GM18499 (cell line): ENCODE measurements at regions not wholly inside any gene's neighbourhood (a gene's known extent, or its start where the extent isn't known, plus 50 kb on each side); places are given as distances from the start of the nearest gene placed in this dataset.
A peak's percentile ranks its signal among the peaks of the same experiment; 100 is the strongest.

Experiments
- ATAC-seq: cut with Tn5 transposase; IDR thresholded peaks from one replicate; pipeline ENCODE4 v1.9.1; 2021; ENCODE audit warnings: moderate number of reproducible peaks; ENCODE audit not compliant: insufficient read depth, unreplicated experiment

DNA sequence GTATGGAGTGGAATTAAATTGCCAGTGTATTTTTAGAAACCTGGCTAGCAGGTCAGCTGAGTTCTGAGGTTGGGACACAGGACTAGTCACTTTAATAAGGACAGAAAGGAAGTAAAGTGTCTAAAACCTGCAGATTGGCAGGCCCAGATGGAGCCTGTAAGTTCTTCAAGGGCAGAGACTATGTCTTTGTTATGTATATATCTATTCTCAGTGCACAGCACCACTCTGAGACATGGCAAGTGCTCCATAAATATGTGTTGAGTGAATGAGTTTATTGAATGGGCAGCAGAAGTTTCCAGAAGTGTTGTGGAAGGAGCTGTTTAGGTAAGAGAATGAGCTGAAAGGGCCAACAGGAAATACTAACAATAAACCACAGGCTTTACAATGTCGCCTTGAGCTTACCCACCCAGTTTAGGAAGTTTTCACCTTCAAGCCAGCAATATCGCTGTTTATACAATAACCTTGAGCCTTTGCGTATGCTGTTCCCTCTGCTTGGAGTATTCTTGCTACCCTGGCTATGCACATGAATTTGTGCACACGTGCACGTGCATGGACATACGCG lies 109.5 kb upstream of the TMPO start:
- ATAC-seq: no peak

DNA sequence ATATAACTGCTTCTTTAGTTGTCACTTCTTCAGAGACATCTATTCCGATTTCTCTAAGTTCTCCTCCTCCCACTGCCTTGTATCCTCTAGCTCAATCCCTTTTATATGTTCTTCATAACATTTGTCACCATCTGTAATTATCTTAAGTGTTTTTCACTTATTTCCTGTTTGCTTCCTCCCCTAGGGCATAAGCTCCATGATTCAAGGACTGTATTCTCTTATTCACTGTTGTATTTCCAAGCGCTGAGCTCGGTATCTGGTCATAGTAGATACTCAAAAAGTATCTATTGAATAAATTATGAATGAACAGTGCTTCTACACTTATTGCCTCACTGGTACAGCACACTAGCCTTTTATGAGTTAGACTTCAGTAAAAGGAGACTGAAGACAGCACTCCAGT lies 109.0 kb upstream of the TMPO start:
- ATAC-seq: no peak

DNA sequence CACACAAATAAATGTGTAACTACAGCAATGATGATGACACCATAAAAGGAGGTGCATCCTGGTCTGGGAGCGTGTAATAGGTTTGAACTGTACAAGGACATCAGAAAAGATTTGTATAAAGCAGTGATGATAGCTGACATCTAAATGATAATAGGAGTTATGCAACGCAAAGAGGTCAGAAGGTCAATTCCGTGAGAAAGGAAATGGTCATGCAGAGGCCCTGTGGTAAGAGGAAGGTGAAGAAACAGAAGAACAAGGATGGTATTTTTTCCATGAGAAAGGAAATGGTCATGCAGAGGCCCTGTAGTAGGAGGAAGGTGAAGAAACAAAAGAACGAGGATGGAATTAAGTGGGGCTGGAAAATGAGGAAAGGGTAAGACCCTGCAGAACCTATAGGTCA lies 106.7 kb upstream of the TMPO start:
- ATAC-seq: no peak

DNA sequence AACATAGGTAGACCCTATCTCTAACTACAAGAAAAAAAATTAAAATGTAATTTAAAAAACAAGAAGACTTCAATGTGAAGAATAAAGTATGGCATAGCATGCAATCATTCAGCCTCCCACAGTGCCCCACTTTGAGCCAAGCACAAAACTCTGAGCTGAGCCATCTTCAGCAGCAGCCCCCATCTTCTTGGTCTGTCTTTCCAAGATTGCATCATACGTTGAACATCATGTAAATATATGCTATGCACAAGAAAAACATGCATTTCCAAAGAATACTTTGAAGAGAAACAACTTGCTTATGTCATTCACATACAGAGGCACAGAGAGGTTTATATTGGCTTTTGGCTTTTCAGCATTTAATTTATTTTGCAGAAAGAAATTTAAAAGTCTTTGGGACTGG lies 105.8 kb upstream of the TMPO start:
- no peak for ATAC-seq

DNA sequence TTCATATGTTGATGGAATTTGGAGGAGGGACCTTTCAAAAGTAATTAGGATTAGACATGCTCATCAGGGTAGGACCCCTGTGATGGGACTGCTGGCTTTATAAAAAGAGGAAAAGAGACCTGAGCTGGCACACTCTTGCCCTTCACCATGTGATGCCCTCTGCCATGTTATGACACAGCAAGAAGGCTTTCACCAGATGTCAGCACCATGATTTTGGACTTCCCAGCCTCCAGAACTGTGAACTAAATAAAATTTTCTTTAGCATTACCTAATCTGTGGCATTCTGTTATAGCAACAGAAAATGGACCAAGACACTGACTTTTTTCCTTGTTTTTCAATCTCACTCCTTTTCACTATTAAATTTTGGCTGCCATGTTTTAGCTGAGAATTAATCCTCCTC lies 105.0 kb upstream of the TMPO start:
- ATAC-seq: no peak

DNA sequence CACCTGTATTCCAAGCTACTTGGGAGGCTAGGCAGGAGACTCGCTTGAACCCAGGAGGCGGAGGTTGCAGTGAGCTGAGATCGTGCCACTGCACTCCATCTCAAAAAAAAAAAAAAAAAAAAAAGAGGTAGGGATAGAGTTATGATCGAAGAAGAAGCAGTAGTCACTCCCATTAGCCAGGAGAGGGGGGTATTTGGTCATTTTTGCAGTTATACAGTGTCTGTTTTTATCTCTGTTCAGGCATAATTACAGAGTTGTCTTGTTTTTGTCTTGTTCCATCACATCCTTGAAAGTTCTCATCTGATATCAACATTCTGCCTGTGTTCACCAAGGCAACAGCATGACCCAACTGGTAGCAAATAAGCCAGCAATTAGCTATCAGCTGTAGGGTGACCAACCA lies 98.5 kb upstream of the TMPO start:
- no peak for ATAC-seq

DNA sequence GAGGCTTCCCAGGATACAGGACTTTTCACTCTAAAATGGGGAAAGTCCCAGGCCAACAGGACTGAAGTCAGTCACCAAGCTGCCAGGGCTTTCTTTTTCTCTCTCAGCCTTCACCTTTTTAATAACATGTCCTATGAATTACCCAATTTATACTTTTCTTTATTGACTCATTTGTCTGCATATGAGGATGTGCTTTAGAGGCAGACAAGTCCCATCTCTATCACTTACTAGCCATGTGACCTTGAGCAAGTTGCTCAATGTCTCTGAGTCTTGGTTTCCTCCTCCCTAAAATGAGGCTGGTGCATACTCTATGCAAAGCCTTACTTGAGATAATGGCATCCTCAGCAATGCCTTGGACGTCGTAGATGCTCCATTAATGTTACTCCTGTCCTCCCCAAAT lies 98.1 kb upstream of the TMPO start:
- ATAC-seq: no peak

DNA sequence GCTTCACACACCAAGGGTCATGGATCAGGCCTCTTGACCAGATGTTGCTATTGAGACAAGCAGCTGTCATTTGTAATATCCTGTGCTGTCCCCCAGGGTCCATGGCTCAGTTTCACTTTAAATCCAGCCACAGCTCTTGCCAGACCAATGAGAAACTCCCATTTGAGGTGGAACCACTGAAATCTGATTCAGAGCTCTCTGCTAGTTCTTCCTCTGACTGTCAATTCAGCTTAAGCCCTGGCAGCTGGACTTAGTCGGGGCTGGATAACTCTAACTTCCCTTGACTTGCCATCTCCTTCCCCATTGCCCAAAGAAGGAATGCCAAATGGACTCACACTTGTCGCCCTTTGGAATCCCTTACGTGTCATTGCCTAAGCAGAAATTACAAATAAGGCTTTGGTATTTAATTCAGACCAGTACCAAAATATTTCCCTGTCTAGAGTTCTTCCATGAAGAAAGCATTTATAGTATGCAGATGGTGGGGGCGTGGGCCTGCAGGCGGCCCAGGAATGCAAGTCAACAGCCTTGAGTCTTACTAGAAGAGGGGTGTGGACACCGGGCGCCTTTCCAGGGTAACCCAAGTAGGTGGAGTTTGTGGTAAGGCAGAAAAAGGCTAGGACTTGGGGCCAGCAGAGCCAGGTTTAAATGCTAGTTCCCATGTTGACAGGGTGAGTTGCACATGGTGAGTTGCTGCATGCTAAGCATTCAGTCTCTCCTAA lies 96.9 kb upstream of the TMPO start:
- ATAC-seq: peak; percentile 48

DNA sequence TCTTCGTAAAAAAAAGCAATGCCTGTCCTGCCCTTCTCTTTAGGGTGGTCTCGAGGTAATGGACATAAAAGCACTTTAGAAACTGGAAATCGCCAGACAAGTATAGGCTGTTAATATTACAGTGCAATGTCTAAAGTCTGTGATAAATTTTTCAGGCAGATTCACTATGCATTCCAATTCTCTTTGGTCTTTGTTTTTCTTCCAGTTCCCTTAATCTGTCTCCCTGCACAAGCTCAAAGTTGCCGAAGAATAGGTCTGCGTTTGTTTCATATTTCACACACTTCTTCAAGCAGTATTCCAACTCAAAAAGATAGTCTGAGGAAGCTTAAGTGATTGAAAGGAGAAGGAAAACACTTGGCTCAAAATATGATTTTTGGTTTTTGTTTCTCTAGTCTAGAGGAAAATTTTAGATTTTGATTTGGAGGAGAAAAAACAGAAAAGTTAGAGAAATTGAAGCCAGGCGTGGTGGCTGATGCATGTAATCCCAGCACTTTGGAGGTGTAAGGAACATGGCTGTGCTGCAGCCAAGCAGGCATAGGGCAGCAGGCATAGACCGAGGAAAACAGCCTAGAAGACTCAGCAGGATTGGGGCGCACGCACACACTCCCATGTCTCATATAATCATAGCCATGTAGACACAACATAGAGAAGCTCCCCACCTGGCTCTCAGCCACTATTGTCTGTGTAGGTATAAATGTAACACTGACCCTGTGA lies 96.2 kb upstream of the TMPO start:
- ATAC-seq: no peak

DNA sequence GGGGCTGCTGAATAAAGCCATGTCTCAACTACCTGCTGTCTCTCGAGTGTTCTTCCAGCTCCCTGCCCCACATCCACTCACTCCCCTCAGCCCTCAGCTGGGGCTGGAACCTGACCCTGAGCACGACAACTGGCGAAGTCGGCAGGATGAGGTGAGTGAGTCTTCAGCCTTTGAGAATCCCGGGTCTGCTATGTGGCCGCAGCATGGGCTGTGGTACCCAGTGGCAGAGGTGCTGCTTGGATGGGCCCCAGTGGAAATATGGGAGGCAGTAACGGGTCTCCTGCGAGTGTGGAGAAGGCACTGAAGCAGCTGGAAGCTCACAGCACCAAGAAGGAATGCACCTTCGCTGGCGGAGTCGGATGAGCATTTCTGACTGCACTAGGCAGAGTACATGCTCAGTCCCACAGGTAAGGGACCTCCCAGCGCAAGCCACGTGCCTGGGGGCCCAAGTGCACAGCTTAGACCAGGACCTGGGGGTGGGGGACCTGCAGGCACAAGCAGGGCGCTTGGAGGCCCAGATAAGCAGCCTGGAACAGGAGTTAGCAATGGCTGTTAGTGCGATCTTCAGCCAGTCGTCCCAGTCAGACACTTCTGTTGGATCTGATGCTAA lies 95.5 kb upstream of the TMPO start:
- ATAC-seq: no peak

DNA sequence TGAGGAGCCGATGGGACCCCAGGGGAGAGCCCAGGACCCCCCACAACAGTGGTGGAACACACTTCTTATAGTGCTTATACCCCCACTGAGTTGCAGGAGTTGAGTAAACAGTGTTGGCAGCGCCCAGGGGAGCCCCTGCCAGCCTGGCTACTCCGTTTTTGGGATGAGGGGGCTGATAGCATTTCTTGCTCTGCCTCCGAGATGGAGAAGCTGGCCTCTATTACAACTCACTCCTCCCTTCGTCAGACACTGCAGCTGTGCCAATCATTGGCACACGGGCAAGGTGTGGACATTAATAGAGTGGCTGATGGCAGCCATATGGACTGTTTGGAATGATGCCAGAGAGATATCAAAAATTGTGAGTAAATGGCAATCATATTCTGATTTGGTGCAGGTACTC lies 94.9 kb upstream of the TMPO start:
- ATAC-seq: no peak

DNA sequence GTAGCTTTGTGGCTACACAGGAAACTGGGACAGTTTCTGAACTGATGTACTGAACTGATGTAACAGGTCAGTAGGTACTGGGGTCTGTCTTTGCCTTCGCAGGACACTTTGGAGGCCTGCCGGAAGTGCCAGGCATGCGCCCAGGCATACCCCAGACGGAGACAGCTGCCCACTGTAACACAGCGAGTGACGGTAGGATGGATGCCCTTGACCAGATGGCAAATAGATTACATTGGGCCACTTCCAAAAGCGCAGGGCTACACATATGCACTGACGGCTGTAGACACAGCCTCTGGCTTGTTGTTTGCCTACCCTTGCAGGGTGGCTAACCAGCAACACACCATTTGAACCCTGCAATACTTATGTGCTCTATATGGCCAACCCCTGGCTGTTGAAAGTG lies 94.1 kb upstream of the TMPO start:
- no peak for ATAC-seq

DNA sequence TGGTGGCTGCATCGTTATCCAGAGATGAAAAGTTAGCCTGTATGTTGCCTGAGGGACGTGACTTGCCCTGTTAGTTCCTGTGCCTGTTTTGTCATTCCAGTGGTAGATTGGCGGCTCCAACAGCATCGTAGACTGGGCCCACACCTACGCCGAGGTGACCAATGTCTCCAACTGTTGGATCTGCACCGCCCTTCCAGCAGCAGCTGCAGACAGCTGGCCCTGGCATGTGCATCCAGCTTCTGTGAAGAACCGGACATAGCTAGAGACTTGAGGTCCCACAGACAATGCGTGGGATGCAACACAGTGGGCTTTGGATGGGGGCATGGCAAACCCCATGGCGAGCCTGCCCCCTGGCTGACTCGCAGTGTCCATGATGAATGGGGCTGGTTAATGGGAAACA lies 93.0 kb upstream of the TMPO start:
- no peak for ATAC-seq

DNA sequence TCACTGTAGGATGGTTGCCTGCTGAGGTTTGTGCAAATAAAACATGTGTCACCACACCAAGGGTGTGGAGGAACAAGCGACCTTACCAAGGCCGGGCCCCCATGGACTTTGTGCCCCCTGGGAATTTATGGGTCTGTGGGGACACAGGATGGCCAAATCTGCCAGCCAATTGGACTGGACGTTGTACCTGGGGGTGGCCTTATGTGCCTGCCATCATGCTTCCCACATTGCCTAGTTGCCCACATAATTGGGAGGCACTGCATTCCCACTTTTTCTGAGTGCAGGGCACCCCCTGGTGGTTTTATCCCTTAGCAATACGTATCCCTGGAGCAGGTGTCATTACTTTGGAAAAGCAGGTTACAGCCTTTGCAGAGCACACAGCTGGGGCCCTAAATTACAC lies 92.6 kb upstream of the TMPO start:
- ATAC-seq: no peak

DNA sequence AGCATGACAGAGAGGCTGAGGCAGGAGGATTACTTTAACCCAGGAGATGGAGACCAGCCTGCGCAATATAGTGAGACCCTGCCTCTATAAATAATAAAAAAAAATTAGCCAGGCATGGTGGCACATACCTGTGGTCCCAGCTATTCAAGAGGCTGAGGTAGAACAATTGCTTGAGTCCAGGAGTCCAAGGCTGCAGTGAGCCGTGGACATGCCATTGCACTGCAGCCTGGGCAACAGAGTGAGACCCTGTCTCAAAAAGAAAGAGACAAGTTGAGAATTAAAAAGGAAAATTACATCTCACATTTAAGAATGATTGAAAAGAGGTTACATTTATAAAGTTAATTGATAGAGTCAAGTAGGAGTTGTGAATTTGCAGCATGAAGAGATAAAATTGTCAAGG lies 91.4 kb upstream of the TMPO start:
- no peak for ATAC-seq

DNA sequence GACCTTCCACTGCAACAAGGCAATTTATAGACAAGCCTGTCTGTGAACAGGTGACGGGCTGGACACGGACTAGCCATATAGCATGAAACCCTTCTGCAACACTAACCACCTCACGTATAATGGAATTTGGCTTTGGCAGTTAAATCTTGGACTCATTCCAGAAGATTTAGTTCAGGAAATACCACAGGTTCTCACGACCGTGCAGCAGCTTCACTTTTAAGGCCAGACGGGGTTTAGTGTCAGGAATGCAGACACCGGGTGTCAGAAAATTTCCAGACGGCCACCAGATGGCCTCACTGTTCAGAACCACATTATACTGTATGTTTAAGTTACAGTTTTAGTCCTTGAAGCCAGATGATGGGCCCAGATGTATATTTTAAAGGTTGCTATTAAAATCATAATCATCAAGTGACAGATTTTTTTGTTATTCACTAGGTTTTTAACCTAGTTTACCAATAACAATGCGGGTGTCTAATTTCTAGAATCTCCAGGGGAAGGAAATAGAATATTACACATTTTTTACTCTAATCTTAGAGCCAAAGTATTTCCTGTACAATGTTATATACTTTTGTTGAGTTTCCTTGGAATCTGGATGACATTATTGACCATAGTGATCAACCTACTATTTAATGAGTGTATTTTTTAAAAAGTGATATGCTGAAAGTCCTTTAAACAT lies 90.5 kb upstream of the TMPO start:
- peak; percentile 65 for ATAC-seq

DNA sequence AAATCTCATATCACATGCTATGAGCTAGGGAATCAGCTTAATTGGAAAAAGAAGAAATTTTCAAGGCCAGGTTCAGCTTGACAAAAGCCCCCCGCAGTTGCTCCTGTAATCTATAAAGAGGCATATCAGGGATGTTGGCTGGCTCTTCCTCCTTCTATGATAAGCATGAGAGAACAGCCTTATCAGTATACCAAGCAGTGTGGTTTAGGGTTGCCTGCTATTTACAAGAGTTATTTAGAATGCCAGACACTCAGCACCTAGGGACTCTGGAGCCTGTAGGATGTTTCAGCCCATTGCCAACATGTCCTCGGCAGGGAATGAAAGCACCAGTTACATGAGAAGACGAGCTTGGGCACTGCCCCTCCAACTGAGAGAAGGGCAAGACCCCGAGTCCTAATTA lies 89.5 kb upstream of the TMPO start:
- ATAC-seq: no peak

DNA sequence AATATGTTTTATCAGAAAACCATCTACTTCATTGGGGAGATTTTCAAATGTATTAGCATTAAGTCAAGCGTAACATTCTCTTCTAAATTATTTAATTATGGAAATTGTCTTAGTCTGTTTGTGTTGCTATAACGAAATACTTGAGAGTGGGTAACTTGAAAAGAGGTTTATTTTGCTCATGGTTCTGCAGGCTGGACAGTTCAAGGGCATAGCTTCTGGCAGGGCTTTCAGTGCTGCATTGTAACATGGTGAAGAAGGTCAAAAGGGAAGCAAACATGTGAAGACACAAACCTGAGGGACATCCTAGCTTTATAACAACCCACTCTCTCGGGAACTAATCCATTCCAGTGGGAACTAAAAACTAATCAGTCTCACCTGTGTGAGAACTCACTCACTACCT lies 84.3 kb upstream of the TMPO start:
- no peak for ATAC-seq

DNA sequence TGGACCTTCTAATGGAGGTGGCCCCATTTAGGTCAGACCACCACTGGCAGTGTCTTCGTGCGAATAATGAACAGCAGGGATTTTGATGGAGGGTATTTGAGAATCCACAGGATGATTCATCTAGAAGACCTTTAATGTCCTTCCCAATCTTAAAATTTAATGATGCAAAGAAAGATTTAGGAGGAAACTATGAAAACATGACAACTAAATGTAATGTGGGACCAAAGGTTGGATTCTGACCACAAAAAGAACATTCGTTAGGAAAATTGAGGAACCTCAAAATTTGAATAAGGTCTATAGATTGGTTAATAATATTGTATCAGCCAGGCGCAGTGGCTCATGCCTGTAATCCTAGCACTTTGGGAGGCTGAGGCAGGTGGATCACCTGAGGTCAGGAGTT lies 78.2 kb upstream of the TMPO start:
- ATAC-seq: no peak

DNA sequence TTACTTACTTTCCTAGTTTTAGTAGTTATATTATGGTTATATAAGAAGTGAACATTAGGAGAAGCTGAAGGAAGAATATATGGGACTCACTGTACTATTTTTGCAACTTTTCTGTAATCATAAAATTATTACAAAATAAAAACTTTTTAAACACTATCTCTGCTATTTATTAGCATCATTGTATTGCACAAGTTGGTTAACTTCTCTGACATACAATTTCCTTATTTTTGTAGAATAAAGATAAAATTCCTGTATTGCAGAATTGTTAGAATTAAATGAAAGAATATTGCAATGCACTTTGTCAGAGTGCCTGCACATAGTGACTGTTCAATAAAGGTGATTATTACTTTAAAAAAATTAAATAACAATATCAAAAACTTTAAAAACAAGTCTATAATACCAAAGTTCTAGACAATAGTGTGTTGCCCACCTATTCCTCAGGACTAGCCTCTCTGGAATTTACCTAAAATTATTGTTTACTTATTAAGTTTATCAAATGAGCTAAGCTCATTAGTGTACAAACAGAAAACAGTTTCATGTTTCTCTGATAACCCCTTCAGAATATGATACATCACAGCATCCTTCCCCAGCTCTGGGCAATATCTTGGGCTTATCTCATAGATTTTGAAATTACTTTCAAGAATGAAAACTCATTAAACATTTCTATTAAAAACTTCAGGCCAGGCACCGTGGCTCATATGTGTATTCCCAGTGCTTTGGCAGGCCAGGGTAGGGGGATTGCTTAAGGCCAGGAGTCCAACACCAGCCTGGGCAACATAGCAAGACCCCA lies 77.4 kb upstream of the TMPO start:
- no peak for ATAC-seq
